WTC11 (cell line): ENCODE measurements at regions not wholly inside any gene's neighbourhood (a gene's known extent, or its start where the extent isn't known, plus 50 kb on each side); places are given as distances from the start of the nearest gene placed in this dataset.

Source experiments
- E2F1 ChIP-seq: sonication (generic); formaldehyde crosslinking; IDR thresholded peaks from 2 replicates; pipeline ENCODE4 v1.8.0; 2022; ENCODE audit warnings: mild to moderate bottlenecking, missing genetic modification reagents
- TF ChIP-seq, protein P1 (sequence below): fragments of 200-600 bp; IDR thresholded peaks from 2 replicates; pipeline ENCODE4 v1.8.0; 2022; ENCODE audit warnings: antibody characterized with exemption

DNA sequence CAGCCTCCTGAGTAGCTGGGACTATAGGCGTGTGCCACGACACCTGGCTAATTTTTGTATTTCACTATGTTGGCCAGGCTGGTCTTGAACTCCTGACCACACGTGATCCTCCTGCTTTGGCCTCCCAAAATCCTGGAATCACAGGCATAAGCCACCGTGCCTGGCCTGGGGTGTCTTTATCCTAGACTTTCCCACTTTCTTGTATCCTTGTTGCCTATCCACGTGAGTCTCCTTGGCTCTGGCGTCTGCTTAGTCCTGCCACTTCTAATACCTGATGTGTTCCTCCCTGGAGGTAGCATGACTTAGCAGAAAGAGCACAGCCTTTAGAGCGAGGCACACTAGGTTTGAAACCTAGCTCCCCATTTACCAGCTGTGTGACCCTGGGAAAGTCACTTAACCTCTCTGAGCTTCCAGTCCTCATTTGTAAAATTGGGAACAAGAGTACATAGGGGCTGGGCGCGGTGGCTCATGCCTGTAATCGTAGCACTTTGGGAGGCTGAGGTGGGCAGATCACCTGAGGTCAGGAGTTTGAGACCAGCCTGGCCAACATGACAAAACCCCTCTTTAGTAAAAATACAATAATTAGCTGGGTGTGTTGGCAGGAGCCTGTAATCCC lies 344.6 kb downstream of the TYW1 start:
- TF ChIP-seq, protein P1, sequence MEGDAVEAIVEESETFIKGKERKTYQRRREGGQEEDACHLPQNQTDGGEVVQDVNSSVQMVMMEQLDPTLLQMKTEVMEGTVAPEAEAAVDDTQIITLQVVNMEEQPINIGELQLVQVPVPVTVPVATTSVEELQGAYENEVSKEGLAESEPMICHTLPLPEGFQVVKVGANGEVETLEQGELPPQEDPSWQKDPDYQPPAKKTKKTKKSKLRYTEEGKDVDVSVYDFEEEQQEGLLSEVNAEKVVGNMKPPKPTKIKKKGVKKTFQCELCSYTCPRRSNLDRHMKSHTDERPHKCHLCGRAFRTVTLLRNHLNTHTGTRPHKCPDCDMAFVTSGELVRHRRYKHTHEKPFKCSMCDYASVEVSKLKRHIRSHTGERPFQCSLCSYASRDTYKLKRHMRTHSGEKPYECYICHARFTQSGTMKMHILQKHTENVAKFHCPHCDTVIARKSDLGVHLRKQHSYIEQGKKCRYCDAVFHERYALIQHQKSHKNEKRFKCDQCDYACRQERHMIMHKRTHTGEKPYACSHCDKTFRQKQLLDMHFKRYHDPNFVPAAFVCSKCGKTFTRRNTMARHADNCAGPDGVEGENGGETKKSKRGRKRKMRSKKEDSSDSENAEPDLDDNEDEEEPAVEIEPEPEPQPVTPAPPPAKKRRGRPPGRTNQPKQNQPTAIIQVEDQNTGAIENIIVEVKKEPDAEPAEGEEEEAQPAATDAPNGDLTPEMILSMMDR, result no peak
- TF ChIP-seq E2F1, result no peak
